Adrenal gland (tissue), 9 donors: ENCODE measurements at regions not wholly inside any gene's neighbourhood (a gene's known extent, or its start where the extent isn't known, plus 50 kb on each side); places are given as distances from the start of the nearest gene placed in this dataset.

Experiments
- DNase-seq, 7 donors: peaks; one replicate each; pipeline ENCODE4 v3.0.0-alpha.2; 2019 to 2020
- H3K27ac ChIP-seq, 5 donors: fragments of 200-600 bp; sonication (generic) in 4 of 5; 1 replicate in 3 of 5; 2 replicates in 2 of 5; pipeline versions ENCODE4 v1.5.1 to v1.8.0; 2016 to 2020; ENCODE audit warnings: mild to moderate bottlenecking in 1 of 5
- H3K27me3 ChIP-seq: fragments of 200-600 bp; 2 replicates; pipeline ENCODE4 v1.8.0; 2021
- H3K36me3 ChIP-seq, 2 donors: fragments of 200-600 bp; replicated peaks in 1 of 2; 1 replicate in 1 of 2; 2 replicates in 1 of 2; pipeline versions ENCODE4 v1.5.1 to v1.8.0; 2018 to 2022
- H3K4me1 ChIP-seq, 2 donors: fragments of 200-600 bp; replicated peaks in 1 of 2; 1 replicate in 1 of 2; 2 replicates in 1 of 2; pipeline versions ENCODE4 v1.5.1 to v1.8.0; 2018 to 2021
- H3K4me3 ChIP-seq, 4 donors: fragments of 200-600 bp; sonication (generic) in 3 of 4; one replicate each; pipeline ENCODE4 v1.5.1; 2016 to 2018
- H3K9me3 ChIP-seq, 3 donors: fragments of 200-600 bp; sonication (generic) in 1 of 3; replicated peaks in 1 of 3; 1 replicate in 2 of 3; 2 replicates in 1 of 3; pipeline versions ENCODE4 v1.5.1 to v1.8.0; 2016 to 2021
- CTCF ChIP-seq, 6 experiments: fragments of 450-650 bp in 4 of 6; fragments of 200-600 bp in 2 of 6; sonication (generic) in 1 of 6; IDR thresholded peaks; 1 replicate in 5 of 6; 2 replicates in 1 of 6; pipeline versions ENCODE4 v1.5.1 to v1.8.0; 2016 to 2021; ENCODE audit warnings: antibody characterized with exemption in 6 of 6, mild to moderate bottlenecking in 2 of 6, moderate library complexity in 1 of 6
- POLR2A ChIP-seq, 2 donors: fragments of 450-650 bp; IDR thresholded peaks; one replicate each; pipeline ENCODE4 v1.6.1; 2017; ENCODE audit warnings: antibody characterized with exemption in 2 of 2, mild to moderate bottlenecking in 2 of 2, moderate library complexity in 1 of 2
- WGBS, 4 donors: extraction: QIAGEN DNeasy Blood & Tissue Kit in 2 of 4; methylation state at CpG; one replicate each; pipeline versions ENCODE4 v1.1.5 to v1.1.7; 2013 to 2017; 5-methylcytosine and 5-hydroxymethylcytosine counted together
- intact Hi-C, 2 donors: fragments of 100-400 bp; cut with DNase I; formaldehyde crosslinking; loops; one replicate each; pipeline versions ENCODE4 v1.14.1 to v1.15.0; 2022 to 2023
- donor health status: healthy with polysubstance abuse.
- donor health status: Bipolar disorder and iron deficiency.
- donor health status: DM: yes; HTN: yes; CAD: no.
- donor health status: DM: no; HTN: no; CAD: no.
- donor health status: DM: no; HTN: no; CAD: no.

- intact Hi-C loops, result no loop called here
- Histone ChIP-seq H3K4me1 (no peaks in the 10 kb centered on the region), H3K9me3 (no peaks in the 10 kb centered on the region), H3K27me3 (no peaks in the 10 kb centered on the region), H3K36me3 (no peaks in the 10 kb centered on the region), H3K27ac (no peak overlapping the region), H3K4me3 (no peak overlapping the region)
- no peak for DNase-seq
- TF ChIP-seq POLR2A (IDR thresholded peaks at IDR 0.05) (no peak), CTCF (IDR thresholded peaks at IDR 0.05) (no peak)
- 33 to 49% (median 47%) methylated on average over 2 to 3 of the region's 3 CpGs for WGBS, 4 donors
Measured at GRCh38 chr2:13745330-13745729, 887.2 kb upstream of the LRATD1 start.

- H3K36me3 ChIP-seq, result no peaks in the 10 kb centered on the region
- 74 to 90% (median 86%) methylated on average over 1 of the region's 1 CpG for WGBS, 4 donors
- H3K27ac ChIP-seq, result no peak overlapping the region
- H3K27me3 ChIP-seq, result no peaks in the 10 kb centered on the region
- DNase-seq, result no peak
- intact Hi-C loops, result no loop called here
- H3K9me3 ChIP-seq, result no peaks in the 10 kb centered on the region
- no peak overlapping the region for H3K4me3 ChIP-seq
- no peak for TF ChIP-seq CTCF (IDR thresholded peaks at IDR 0.05)
- no peak for TF ChIP-seq POLR2A (IDR thresholded peaks at IDR 0.05)
- no peaks in the 10 kb centered on the region for H3K4me1 ChIP-seq
Measured at GRCh38 chr2:13751955-13752354, 880.6 kb upstream of the LRATD1 start.

- intact Hi-C loops, result no loop called here
- no peaks in the 10 kb centered on the region for H3K27me3 ChIP-seq
- DNase-seq, result no peak
- 10 to 24% (median 17%) methylated on average over 1 of the region's 1 CpG for WGBS, 4 donors
- TF ChIP-seq CTCF (IDR thresholded peaks at IDR 0.05), result no peak
- TF ChIP-seq POLR2A (IDR thresholded peaks at IDR 0.05), result no peak
- H3K4me1 ChIP-seq, result no peaks in the 10 kb centered on the region
- no peaks in the 10 kb centered on the region for H3K9me3 ChIP-seq
- no peak overlapping the region for H3K4me3 ChIP-seq
- H3K27ac ChIP-seq, result no peak overlapping the region
- no peaks in the 10 kb centered on the region for H3K36me3 ChIP-seq
Measured at GRCh38 chr2:13758412-13758811, 874.1 kb upstream of the LRATD1 start.

GRCh38 chr2:13768274-13768673, 864.2 kb upstream of the LRATD1 start:
- no peaks in the 10 kb centered on the region for H3K36me3 ChIP-seq
- no peaks in the 10 kb centered on the region for H3K9me3 ChIP-seq
- intact Hi-C loops, result no loop called here
- TF ChIP-seq POLR2A (IDR thresholded peaks at IDR 0.05) (no peak), CTCF (IDR thresholded peaks at IDR 0.05) (no peak)
- no peak overlapping the region for H3K4me3 ChIP-seq
- 39 to 47% (median 44%) methylated on average over 2 of the region's 2 CpGs for WGBS, 4 donors
- no peaks in the 10 kb centered on the region for H3K4me1 ChIP-seq
- H3K27me3 ChIP-seq, result no peaks in the 10 kb centered on the region
- no peak for DNase-seq
- H3K27ac ChIP-seq, result no peak overlapping the region
